Keratinocyte (primary cell): ENCODE measurements at regions not wholly inside any gene's neighbourhood (a gene's known extent, or its start where the extent isn't known, plus 50 kb on each side); places are given as distances from the start of the nearest gene placed in this dataset.

Experiments used
- DNase-seq: peaks from one replicate; pipeline ENCODE4 v3.0.0-alpha.2; 2011; ENCODE audit warnings: low read depth, missing footprints, low spot score
- FAIRE-seq: peaks from 2 replicates; lab custom pipeline; 2011; peaks lifted over from hg19 to GRCh38; lab: Jason Lieb, UNC
- H2AFZ ChIP-seq: 2 replicates; pipeline ENCODE4 v1.6.0; 2012; ENCODE audit warnings: low read length, control low read depth, inconsistent platforms; ENCODE audit not compliant: control insufficient read depth
- H3K27ac ChIP-seq: 2 replicates; pipeline ENCODE4 v1.5.1; 2011; ENCODE audit warnings: low read length; ENCODE audit not compliant: control insufficient read depth, insufficient read depth
- H3K27me3 ChIP-seq: 3 replicates; pipeline ENCODE4 v1.6.0; 2011; ENCODE audit warnings: low read length; ENCODE audit not compliant: control insufficient read depth, insufficient read depth; ENCODE audit errors: extremely low read depth
- H3K36me3 ChIP-seq, 2 experiments: 2 replicates in 1 of 2; 3 replicates in 1 of 2; pipeline ENCODE4 v1.5.1; 2011; ENCODE audit warnings: low read length in 2 of 2, mild to moderate bottlenecking in 1 of 2; ENCODE audit not compliant: control insufficient read depth in 2 of 2, insufficient read depth in 2 of 2; ENCODE audit errors: extremely low read depth in 1 of 2
- H3K4me1 ChIP-seq: 3 replicates; pipeline ENCODE4 v1.5.1; 2011; ENCODE audit warnings: low read length; ENCODE audit not compliant: control insufficient read depth, insufficient read depth; ENCODE audit errors: extremely low read depth
- H3K4me2 ChIP-seq: 3 replicates; pipeline ENCODE4 v1.6.0; 2011; ENCODE audit warnings: low read depth, low read length; ENCODE audit not compliant: control insufficient read depth, insufficient read depth; ENCODE audit errors: extremely low read depth
- H3K4me3 ChIP-seq, 3 experiments: fragments of 200-600 bp in 1 of 3; sonication (generic) in 1 of 3; 2 replicates in 2 of 3; 3 replicates in 1 of 3; pipeline ENCODE4 v1.5.1; 2011 to 2016; ENCODE audit warnings: low read length in 3 of 3, mild to moderate bottlenecking in 3 of 3, control low read depth in 2 of 3, inconsistent platforms in 1 of 3, low read depth in 1 of 3, mixed read lengths in 1 of 3, mixed run types in 1 of 3, moderate library complexity in 1 of 3; ENCODE audit not compliant: control insufficient read depth in 2 of 3, insufficient read depth in 2 of 3; ENCODE audit errors: extremely low read depth in 1 of 3
- H3K79me2 ChIP-seq: 2 replicates; pipeline ENCODE4 v1.6.0; 2012; ENCODE audit warnings: low read length; ENCODE audit not compliant: control insufficient read depth, insufficient read depth
- H3K9ac ChIP-seq: 3 replicates; pipeline ENCODE4 v1.6.0; 2011; ENCODE audit warnings: low read length; ENCODE audit not compliant: control insufficient read depth, insufficient read depth; ENCODE audit errors: extremely low read depth
- H3K9me1 ChIP-seq: 3 replicates; pipeline ENCODE4 v1.6.0; 2011; ENCODE audit warnings: low read length; ENCODE audit not compliant: control insufficient read depth, insufficient read depth; ENCODE audit errors: extremely low read depth
- H3K9me3 ChIP-seq: 2 replicates; pipeline ENCODE4 v1.5.1; 2012; ENCODE audit warnings: low read depth, low read length; ENCODE audit not compliant: control insufficient read depth
- H4K20me1 ChIP-seq: 3 replicates; pipeline ENCODE4 v1.6.0; 2011; ENCODE audit warnings: low read length; ENCODE audit not compliant: control insufficient read depth, insufficient read depth; ENCODE audit errors: extremely low read depth
- CTCF ChIP-seq, 3 experiments: IDR thresholded peaks in 1 of 3; conservative IDR thresholded peaks in 1 of 3; optimal IDR thresholded peaks in 1 of 3; 2 replicates in 2 of 3; 3 replicates in 1 of 3; pipeline versions ENCODE3 to v1.5.1; 2011; ENCODE audit warnings: low read length in 3 of 3, mild to moderate bottlenecking in 3 of 3, moderate library complexity in 2 of 3, control low read depth in 1 of 3, inconsistent platforms in 1 of 3; ENCODE audit not compliant: insufficient read depth in 2 of 3; ENCODE audit errors: extremely low read depth in 1 of 3
- EZH2 ChIP-seq: IDR thresholded peaks from one replicate; pipeline ENCODE4 v1.6.1; 2012; ENCODE audit warnings: inconsistent platforms, mild to moderate bottlenecking, low read length, moderate library complexity
- dilution Hi-C: fragments of 300-500 bp; cut with MboI; formaldehyde crosslinking; loops from one replicate; pipeline ENCODE4 v1.7.0; 2020; ENCODE audit warnings: low sequenced_read_pairs; ENCODE audit not compliant: extremely low pct_ligation_motif_present

- TF ChIP-seq EZH2 = no peak
- no peak for TF ChIP-seq CTCF (optimal IDR thresholded peaks at IDR 0.05 in 1 of 3, IDR thresholded peaks at IDR 0.05 in 1 of 3, conservative IDR thresholded peaks at IDR 0.05 in 1 of 3; ENCODE audit: extremely low read depth in 1 of 3, insufficient read depth in 2 of 3, low read length in 3 of 3)
- Histone ChIP-seq H3K9me1 (no peaks in the 10 kb centered on the region), H3K27me3 (no peaks in the 10 kb centered on the region), H3K4me2 (peak overlapping the region; percentile 67), H3K79me2 (no peaks in the 10 kb centered on the region), H3K4me1 (peaks cover 47% of the 10 kb centered on the region), H3K4me3 (peak overlapping the region in 1 of 3 experiments; percentile 46), H3K9ac (peak overlapping the region; percentile 63), H3K27ac (peak overlapping the region; percentile 28), H4K20me1 (no peaks in the 10 kb centered on the region), H3K36me3 (no peaks in the 10 kb centered on the region), H2AFZ (peak overlapping the region; percentile 49), H3K9me3 (no peaks in the 10 kb centered on the region)
- no peak for DNase-seq
- dilution Hi-C loops = no loop called here
- no peak for FAIRE-seq
Measured at GRCh38 chr3:126267976-126268615, 87.7 kb upstream of the ALDH1L1 start.

- Histone ChIP-seq H3K36me3 (no peaks in the 10 kb centered on the region), H3K9ac (peak overlapping the region; percentile 63), H3K9me3 (no peaks in the 10 kb centered on the region), H3K4me2 (peak overlapping the region; percentile 67), H3K27ac (peak overlapping the region; percentile 28), H3K4me3 (peak overlapping the region in 2 of 3 experiments; percentile 34 to 46), H2AFZ (peak overlapping the region; percentile 49), H3K9me1 (no peaks in the 10 kb centered on the region), H4K20me1 (no peaks in the 10 kb centered on the region), H3K4me1 (peaks cover 47% of the 10 kb centered on the region), H3K79me2 (no peaks in the 10 kb centered on the region), H3K27me3 (no peaks in the 10 kb centered on the region)
- DNase-seq = peak; percentile 72
- TF ChIP-seq CTCF (optimal IDR thresholded peaks at IDR 0.05 in 1 of 3, IDR thresholded peaks at IDR 0.05 in 1 of 3, conservative IDR thresholded peaks at IDR 0.05 in 1 of 3; ENCODE audit: extremely low read depth in 1 of 3, insufficient read depth in 2 of 3, low read length in 3 of 3) = peak in 1 of 3 experiments; percentile 33
- TF ChIP-seq EZH2 = no peak
- FAIRE-seq = no peak
- dilution Hi-C loops = no loop called here
Measured at GRCh38 chr3:126267169-126267975, 87.0 kb upstream of the ALDH1L1 start.
